Panc1 (cell line): ENCODE measurements at regions not wholly inside any gene's neighbourhood (a gene's known extent, or its start where the extent isn't known, plus 50 kb on each side); places are given as distances from the start of the nearest gene placed in this dataset.

Source experiments
- ATAC-seq: fragments of 200-7000 bp; cut with Tn5 transposase; 2 replicates; pipeline ENCODE4 v1.9.1; 2020; ENCODE audit warnings: mild to moderate bottlenecking, moderate library complexity
- BruUV-seq: library from RNA; stranded (reverse); fragments of 400-500 nt; replicated peaks from 2 replicates; lab custom pipeline; 2021; lab: Mats Ljungman, UMichigan
- CTCF ChIA-PET: fragments of 300-600 bp; sonication (Branson Sonifier 250); formaldehyde crosslinking; loops from one replicate; lab custom pipeline; 2022; ENCODE audit warnings: antibody characterized with exemption; lab: Charles Lee
- POLR2A ChIA-PET: fragments of 300-600 bp; sonication (Branson Sonifier 250); formaldehyde crosslinking; loops from one replicate; lab custom pipeline; 2022; ENCODE audit warnings: antibody characterized with exemption; lab: Charles Lee
- DNase-seq: peaks from one replicate; pipeline ENCODE4 v3.0.0-alpha.2; 2010; ENCODE audit warnings: low read depth, low spot score
- H3K27ac ChIP-seq: 2 replicates; pipeline ENCODE4 v1.5.1; 2011; ENCODE audit warnings: mild to moderate bottlenecking, low read length, inconsistent platforms
- H3K27me3 ChIP-seq: fragments of 200-500 bp; sonication (Bioruptor generic); 2 replicates; pipeline ENCODE4 v1.6.0; 2014; ENCODE audit warnings: low read length, inconsistent platforms; ENCODE audit not compliant: control insufficient read depth, insufficient read depth
- H3K36me3 ChIP-seq: fragments of 200-500 bp; sonication (Bioruptor generic); 2 replicates; pipeline ENCODE4 v1.5.1; 2014; ENCODE audit warnings: inconsistent platforms, mild to moderate bottlenecking, low read length, moderate library complexity; ENCODE audit not compliant: control insufficient read depth, insufficient read depth
- H3K4me1 ChIP-seq: 2 replicates; pipeline ENCODE4 v1.5.1; 2011; ENCODE audit warnings: inconsistent platforms, mild to moderate bottlenecking, low read length, moderate library complexity; ENCODE audit not compliant: control insufficient read depth, insufficient read depth
- H3K4me3 ChIP-seq, 2 experiments: 2 replicates each; pipeline ENCODE4 v1.5.1; 2011 to 2012; ENCODE audit warnings: low read depth in 2 of 2, low read length in 2 of 2, mild to moderate bottlenecking in 2 of 2, inconsistent platforms in 1 of 2, moderate library complexity in 1 of 2
- H3K9me3 ChIP-seq: fragments of 200-500 bp; sonication (Bioruptor generic); 2 replicates; pipeline ENCODE4 v1.5.1; 2014; ENCODE audit warnings: low read depth, mild to moderate bottlenecking, inconsistent platforms, low read length, moderate library complexity; ENCODE audit not compliant: control insufficient read depth, insufficient read depth
- POLR2AphosphoS5 ChIP-seq: IDR thresholded peaks from 2 replicates; pipeline ENCODE4 v1.6.1; 2012; ENCODE audit warnings: mild to moderate bottlenecking, low read depth, low read length, moderate library complexity
- SIN3A ChIP-seq: IDR thresholded peaks from 2 replicates; pipeline ENCODE4 v1.6.1; 2012; ENCODE audit warnings: low read depth, mild to moderate bottlenecking, low read length, moderate library complexity, borderline replicate concordance; ENCODE audit not compliant: insufficient read depth
- TCF7L2 ChIP-seq: IDR thresholded peaks from 2 replicates; pipeline ENCODE4 v1.6.1; 2011; ENCODE audit warnings: mild to moderate bottlenecking, low read depth, low read length, inconsistent platforms
- in situ Hi-C: cut with HindIII; loops from 2 replicates; pipeline ENCODE4 v1.10.0; 2016; ENCODE audit warnings: low sequenced_read_pairs, low pct_unique_long_range_greater_than_20kb
- intact Hi-C: fragments of 100-400 bp; cut with micrococcal nuclease; formaldehyde crosslinking; loops from one replicate; pipeline ENCODE4 v1.10.0; 2022; ENCODE audit not compliant: unreplicated experiment
- TF ChIP-seq, protein P1 (sequence below), 2 experiments: IDR thresholded peaks; 2 replicates each; pipeline ENCODE4 v1.6.1; 2011 to 2012; ENCODE audit warnings: low read depth in 2 of 2, control low read depth in 1 of 2, low read length in 1 of 2, mild to moderate bottlenecking in 1 of 2, moderate library complexity in 1 of 2; ENCODE audit not compliant: insufficient read depth in 1 of 2
- TF ChIP-seq, protein P2 (sequence below): fragments of 450-650 bp; IDR thresholded peaks from 2 replicates; pipeline ENCODE4 v1.5.1; 2017; ENCODE audit warnings: mild to moderate bottlenecking

DNA sequence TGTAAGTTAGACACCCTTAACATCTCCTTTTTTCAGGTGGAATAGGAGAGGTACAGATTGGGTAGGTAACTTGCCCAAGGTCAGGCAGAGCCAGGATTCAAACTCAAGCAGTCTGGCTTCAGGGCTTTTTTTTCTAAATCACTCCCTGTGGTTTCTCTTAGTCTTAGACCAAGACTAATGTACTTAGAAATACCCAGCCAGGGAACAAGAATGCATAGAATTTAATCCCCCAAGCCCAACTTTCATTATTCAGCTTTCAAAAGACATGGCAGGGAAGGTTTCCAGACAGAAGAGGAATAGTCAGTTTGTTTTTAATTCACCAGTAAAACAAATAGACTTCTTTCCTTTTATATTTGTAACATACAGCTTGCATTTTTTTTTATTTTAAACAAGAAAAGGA, 305.2 kb upstream of the RBFOX1 start:
- ATAC-seq = no peak
- H3K36me3 ChIP-seq = no peaks in the 10 kb centered on the region
- no peak overlapping the region for H3K4me3 ChIP-seq
- H3K4me1 ChIP-seq = no peaks in the 10 kb centered on the region
- H3K27ac ChIP-seq = no peak overlapping the region
- no TSS peak for BruUV-seq
- in situ Hi-C loops = no loop called here
- no peaks in the 10 kb centered on the region for H3K9me3 ChIP-seq
- H3K27me3 ChIP-seq = no peaks in the 10 kb centered on the region
- no peak for DNase-seq
- TF ChIP-seq SIN3A (no peak), POLR2AphosphoS5 (no peak), TCF7L2 (no peak)
- TF ChIP-seq, protein P1, sequence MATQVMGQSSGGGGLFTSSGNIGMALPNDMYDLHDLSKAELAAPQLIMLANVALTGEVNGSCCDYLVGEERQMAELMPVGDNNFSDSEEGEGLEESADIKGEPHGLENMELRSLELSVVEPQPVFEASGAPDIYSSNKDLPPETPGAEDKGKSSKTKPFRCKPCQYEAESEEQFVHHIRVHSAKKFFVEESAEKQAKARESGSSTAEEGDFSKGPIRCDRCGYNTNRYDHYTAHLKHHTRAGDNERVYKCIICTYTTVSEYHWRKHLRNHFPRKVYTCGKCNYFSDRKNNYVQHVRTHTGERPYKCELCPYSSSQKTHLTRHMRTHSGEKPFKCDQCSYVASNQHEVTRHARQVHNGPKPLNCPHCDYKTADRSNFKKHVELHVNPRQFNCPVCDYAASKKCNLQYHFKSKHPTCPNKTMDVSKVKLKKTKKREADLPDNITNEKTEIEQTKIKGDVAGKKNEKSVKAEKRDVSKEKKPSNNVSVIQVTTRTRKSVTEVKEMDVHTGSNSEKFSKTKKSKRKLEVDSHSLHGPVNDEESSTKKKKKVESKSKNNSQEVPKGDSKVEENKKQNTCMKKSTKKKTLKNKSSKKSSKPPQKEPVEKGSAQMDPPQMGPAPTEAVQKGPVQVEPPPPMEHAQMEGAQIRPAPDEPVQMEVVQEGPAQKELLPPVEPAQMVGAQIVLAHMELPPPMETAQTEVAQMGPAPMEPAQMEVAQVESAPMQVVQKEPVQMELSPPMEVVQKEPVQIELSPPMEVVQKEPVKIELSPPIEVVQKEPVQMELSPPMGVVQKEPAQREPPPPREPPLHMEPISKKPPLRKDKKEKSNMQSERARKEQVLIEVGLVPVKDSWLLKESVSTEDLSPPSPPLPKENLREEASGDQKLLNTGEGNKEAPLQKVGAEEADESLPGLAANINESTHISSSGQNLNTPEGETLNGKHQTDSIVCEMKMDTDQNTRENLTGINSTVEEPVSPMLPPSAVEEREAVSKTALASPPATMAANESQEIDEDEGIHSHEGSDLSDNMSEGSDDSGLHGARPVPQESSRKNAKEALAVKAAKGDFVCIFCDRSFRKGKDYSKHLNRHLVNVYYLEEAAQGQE (IDR thresholded peaks at IDR 0.05; ENCODE audit: insufficient read depth in 1 of 2, low read depth in 2 of 2, low read length in 1 of 2) = no peak
- TF ChIP-seq, protein P2, sequence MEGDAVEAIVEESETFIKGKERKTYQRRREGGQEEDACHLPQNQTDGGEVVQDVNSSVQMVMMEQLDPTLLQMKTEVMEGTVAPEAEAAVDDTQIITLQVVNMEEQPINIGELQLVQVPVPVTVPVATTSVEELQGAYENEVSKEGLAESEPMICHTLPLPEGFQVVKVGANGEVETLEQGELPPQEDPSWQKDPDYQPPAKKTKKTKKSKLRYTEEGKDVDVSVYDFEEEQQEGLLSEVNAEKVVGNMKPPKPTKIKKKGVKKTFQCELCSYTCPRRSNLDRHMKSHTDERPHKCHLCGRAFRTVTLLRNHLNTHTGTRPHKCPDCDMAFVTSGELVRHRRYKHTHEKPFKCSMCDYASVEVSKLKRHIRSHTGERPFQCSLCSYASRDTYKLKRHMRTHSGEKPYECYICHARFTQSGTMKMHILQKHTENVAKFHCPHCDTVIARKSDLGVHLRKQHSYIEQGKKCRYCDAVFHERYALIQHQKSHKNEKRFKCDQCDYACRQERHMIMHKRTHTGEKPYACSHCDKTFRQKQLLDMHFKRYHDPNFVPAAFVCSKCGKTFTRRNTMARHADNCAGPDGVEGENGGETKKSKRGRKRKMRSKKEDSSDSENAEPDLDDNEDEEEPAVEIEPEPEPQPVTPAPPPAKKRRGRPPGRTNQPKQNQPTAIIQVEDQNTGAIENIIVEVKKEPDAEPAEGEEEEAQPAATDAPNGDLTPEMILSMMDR = no peak
- CTCF ChIA-PET = no interaction called here
- POLR2A ChIA-PET = no interaction called here
- intact Hi-C loops = loop anchor here (5.0 kb wide), 1 partner anchor 1145 kb away; no protein-coding TSS in a partner anchor

- Histone ChIP-seq H3K9me3 (no peaks in the 10 kb centered on the region), H3K4me1 (no peaks in the 10 kb centered on the region), H3K27me3 (no peaks in the 10 kb centered on the region), H3K27ac (no peak overlapping the region), H3K36me3 (no peaks in the 10 kb centered on the region), H3K4me3 (no peak overlapping the region)
- POLR2A ChIA-PET = no interaction called here
- intact Hi-C loops (loop anchor here (5.0 kb wide), 1 partner anchor 1146 kb away; no protein-coding TSS in a partner anchor), in situ Hi-C loops (no loop called here)
- no peak for ATAC-seq
- DNase-seq = no peak
- TF ChIP-seq SIN3A = no peak
- CTCF ChIA-PET = no interaction called here
- BruUV-seq = no TSS peak
These were observed 306.0 kb upstream of the RBFOX1 start for GRCh38 chr16:7026639-7027038.

- CTCF ChIA-PET = interaction anchor here (0.6 kb wide), 3 partner anchors 24 to 1774 kb away, joined by 3 to 6 read pairs (median 4); no protein-coding TSS in a partner anchor
- no peaks in the 10 kb centered on the region for H3K36me3 ChIP-seq
- DNase-seq (peak; percentile 20), ATAC-seq (peak; percentile 96)
- POLR2A ChIA-PET = no interaction called here
- H3K27ac ChIP-seq = no peak overlapping the region
- TF ChIP-seq, protein P1 (IDR thresholded peaks at IDR 0.05; ENCODE audit: insufficient read depth in 1 of 2, low read depth in 2 of 2, low read length in 1 of 2) = no peak
- TF ChIP-seq, protein P2 = peak; percentile 85
- no peaks in the 10 kb centered on the region for H3K9me3 ChIP-seq
- no peak overlapping the region for H3K4me3 ChIP-seq
- no peaks in the 10 kb centered on the region for H3K4me1 ChIP-seq
- H3K27me3 ChIP-seq = no peaks in the 10 kb centered on the region
- no TSS peak for BruUV-seq
- intact Hi-C loops = loop anchor here (5.0 kb wide), 1 partner anchor 1147 kb away; no protein-coding TSS in a partner anchor
- in situ Hi-C loops = no loop called here
These were observed 306.9 kb upstream of the RBFOX1 start for GRCh38 chr16:7025616-7026190.
